ENCODE measurements at regions not wholly inside any gene's neighbourhood (a gene's known extent, or its start where the extent isn't known, plus 50 kb on each side); places are given as distances from the start of the nearest gene placed in this dataset.

DNA sequence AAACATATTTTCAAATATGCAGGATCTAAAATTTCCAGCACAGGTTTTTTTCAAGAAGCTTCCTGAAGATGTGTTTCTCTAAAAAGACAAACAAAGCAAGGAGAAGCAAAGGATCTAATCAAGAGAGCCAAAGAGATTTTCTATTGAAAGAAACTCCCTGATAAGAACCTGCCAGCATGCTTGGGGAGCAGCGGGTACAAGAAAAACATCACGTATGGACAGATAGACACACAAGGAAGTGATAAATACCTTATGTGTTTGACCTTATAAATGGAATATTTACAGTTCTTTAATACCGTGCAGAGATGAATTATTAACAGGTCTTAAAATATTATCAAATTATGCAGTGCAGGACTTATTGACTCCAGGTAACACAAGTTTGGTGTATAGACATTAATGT is 562.1 kb downstream of the DACH1 start:
- no peak for TF ChIP-seq POLR2AphosphoS5 (IDR thresholded peaks at IDR 0.05)
- TF ChIP-seq, protein P1, sequence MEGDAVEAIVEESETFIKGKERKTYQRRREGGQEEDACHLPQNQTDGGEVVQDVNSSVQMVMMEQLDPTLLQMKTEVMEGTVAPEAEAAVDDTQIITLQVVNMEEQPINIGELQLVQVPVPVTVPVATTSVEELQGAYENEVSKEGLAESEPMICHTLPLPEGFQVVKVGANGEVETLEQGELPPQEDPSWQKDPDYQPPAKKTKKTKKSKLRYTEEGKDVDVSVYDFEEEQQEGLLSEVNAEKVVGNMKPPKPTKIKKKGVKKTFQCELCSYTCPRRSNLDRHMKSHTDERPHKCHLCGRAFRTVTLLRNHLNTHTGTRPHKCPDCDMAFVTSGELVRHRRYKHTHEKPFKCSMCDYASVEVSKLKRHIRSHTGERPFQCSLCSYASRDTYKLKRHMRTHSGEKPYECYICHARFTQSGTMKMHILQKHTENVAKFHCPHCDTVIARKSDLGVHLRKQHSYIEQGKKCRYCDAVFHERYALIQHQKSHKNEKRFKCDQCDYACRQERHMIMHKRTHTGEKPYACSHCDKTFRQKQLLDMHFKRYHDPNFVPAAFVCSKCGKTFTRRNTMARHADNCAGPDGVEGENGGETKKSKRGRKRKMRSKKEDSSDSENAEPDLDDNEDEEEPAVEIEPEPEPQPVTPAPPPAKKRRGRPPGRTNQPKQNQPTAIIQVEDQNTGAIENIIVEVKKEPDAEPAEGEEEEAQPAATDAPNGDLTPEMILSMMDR (IDR thresholded peaks at IDR 0.05), result no peak
- TF ChIP-seq POLR2A (IDR thresholded peaks at IDR 0.05), result no peak
